PC-3 (cell line): ENCODE measurements at regions not wholly inside any gene's neighbourhood (a gene's known extent, or its start where the extent isn't known, plus 50 kb on each side); places are given as distances from the start of the nearest gene placed in this dataset.
A peak's percentile ranks its signal among the peaks of the same experiment; 100 is the strongest.
"Not testable (repeated sequence)": the region's sequence is repeated elsewhere in the genome, so short reads cannot be mapped to it uniquely, and the experiment has no call there.

Source experiments
- ATAC-seq: fragments of 200-7000 bp; cut with Tn5 transposase; 2 replicates; pipeline ENCODE4 v1.9.1; 2020; ENCODE audit warnings: mild to moderate bottlenecking, moderate library complexity
- BruUV-seq: library from RNA; stranded (reverse); fragments of 400-500 nt; replicated peaks from 2 replicates; lab custom pipeline; 2021; lab: Mats Ljungman, UMichigan
- CTCF ChIA-PET: fragments of 300-600 bp; sonication (Branson Sonifier 250); formaldehyde crosslinking; loops from one replicate; lab custom pipeline; 2022; ENCODE audit warnings: antibody characterized with exemption; lab: Charles Lee
- POLR2A ChIA-PET: fragments of 300-600 bp; sonication (Branson Sonifier 250); formaldehyde crosslinking; loops from one replicate; lab custom pipeline; 2022; ENCODE audit warnings: antibody characterized with exemption; ENCODE audit not compliant: unreplicated experiment; lab: Charles Lee
- DNase-seq: peaks from one replicate; pipeline ENCODE4 v3.0.0-alpha.2; 2015
- H2AFZ ChIP-seq: fragments of 300-600 bp; sonication (generic); 2 replicates; pipeline ENCODE4 v1.6.0; 2016; ENCODE audit warnings: antibody characterized with exemption, low read length
- H3F3A ChIP-seq: fragments of 300-600 bp; sonication (generic); one replicate; pipeline ENCODE4 v1.6.0; 2017; ENCODE audit warnings: antibody characterized with exemption, low read length, control low read depth, mild to moderate bottlenecking; ENCODE audit not compliant: unreplicated experiment
- H3K27ac ChIP-seq: fragments of 300-600 bp; sonication (generic); 2 replicates; pipeline ENCODE4 v1.5.1; 2016; ENCODE audit warnings: mild to moderate bottlenecking, low read length
- H3K27me3 ChIP-seq: fragments of 300-600 bp; sonication (generic); 2 replicates; pipeline ENCODE4 v1.6.1; 2016; ENCODE audit warnings: low read length, mixed read lengths
- H3K36me3 ChIP-seq: fragments of 300-600 bp; sonication (generic); 2 replicates; pipeline ENCODE4 v1.6.1; 2016; ENCODE audit warnings: low read depth, mixed run types, low read length, mixed read lengths
- H3K4me1 ChIP-seq: fragments of 300-600 bp; sonication (generic); 2 replicates; pipeline ENCODE4 v1.5.1; 2016; ENCODE audit warnings: low read length; ENCODE audit not compliant: insufficient read depth
- H3K4me2 ChIP-seq: fragments of 300-600 bp; sonication (generic); 2 replicates; pipeline ENCODE4 v1.6.0; 2016; ENCODE audit warnings: low read length
- H3K4me3 ChIP-seq: fragments of 300-600 bp; sonication (generic); 2 replicates; pipeline ENCODE4 v1.5.1; 2016; ENCODE audit warnings: mild to moderate bottlenecking, low read length, mixed read lengths
- H3K79me2 ChIP-seq: fragments of 300-600 bp; sonication (generic); 2 replicates; pipeline ENCODE4 v1.6.1; 2017; ENCODE audit warnings: low read length, mixed read lengths
- H3K9ac ChIP-seq: fragments of 300-600 bp; sonication (generic); 2 replicates; pipeline ENCODE4 v1.6.0; 2016; ENCODE audit warnings: mild to moderate bottlenecking, low read length
- H3K9me2 ChIP-seq: fragments of 300-600 bp; sonication (generic); replicated peaks from 2 replicates; pipeline ENCODE4 v1.6.1; 2016; ENCODE audit warnings: mixed run types, low read length, mixed read lengths
- H3K9me3 ChIP-seq: fragments of 300-600 bp; sonication (generic); 2 replicates; pipeline ENCODE4 v1.6.1; 2016; ENCODE audit warnings: low read length, mixed read lengths
- H4K20me1 ChIP-seq: fragments of 300-600 bp; sonication (generic); 2 replicates; pipeline ENCODE4 v1.6.1; 2016; ENCODE audit warnings: low read length, mixed read lengths
- CTCF ChIP-seq: fragments of 300-600 bp; sonication (generic); conservative IDR thresholded peaks from 2 replicates; pipeline ENCODE4 v1.5.1; 2017; ENCODE audit warnings: antibody characterized with exemption, low read depth, mild to moderate bottlenecking, low read length
- EZH2 ChIP-seq: fragments of 300-600 bp; sonication (generic); IDR thresholded peaks from one replicate; pipeline ENCODE4 v1.6.1; 2017; ENCODE audit warnings: antibody characterized with exemption, mild to moderate bottlenecking, low read length; ENCODE audit not compliant: unreplicated experiment
- EZH2phosphoT487 ChIP-seq: fragments of 300-600 bp; sonication (generic); IDR thresholded peaks from 2 replicates; pipeline ENCODE4 v1.6.1; 2018; ENCODE audit warnings: mild to moderate bottlenecking, antibody characterized with exemption, low read length, borderline replicate concordance
- intact Hi-C: fragments of 100-400 bp; cut with micrococcal nuclease; formaldehyde crosslinking; loops from 2 replicates; pipeline ENCODE4 v1.9.0; 2023

GRCh38 chr4:103385565-103385964 is 187.4 kb upstream of the CENPE start:
- H4K20me1 ChIP-seq, H2AFZ ChIP-seq, H3F3A ChIP-seq, intact Hi-C loops, H3K9me2 ChIP-seq, H3K79me2 ChIP-seq, CTCF ChIA-PET, H3K27ac ChIP-seq, H3K4me2 ChIP-seq, H3K4me1 ChIP-seq, H3K4me3 ChIP-seq, ATAC-seq, POLR2A ChIA-PET, DNase-seq, H3K27me3 ChIP-seq, BruUV-seq, H3K36me3 ChIP-seq, H3K9ac ChIP-seq, H3K9me3 ChIP-seq: not testable (repeated sequence)

GRCh38 chr4:103375278-103375677 is 177.1 kb upstream of the CENPE start:
- H3K9me3 ChIP-seq = no peaks in the 10 kb centered on the region
- H3K4me2 ChIP-seq = no peak overlapping the region
- H3K36me3 ChIP-seq = no peaks in the 10 kb centered on the region
- H3K4me3 ChIP-seq = no peak overlapping the region
- DNase-seq (peak; percentile 49), ATAC-seq (0 out of 2 replicates have a peak, but pooled peaks have one; percentile 31)
- ChIA-PET POLR2A (no interaction called here), CTCF (no interaction called here)
- TF ChIP-seq EZH2 = no peak
- TF ChIP-seq CTCF = no peak
- no peak for TF ChIP-seq EZH2phosphoT487
- no peaks in the 10 kb centered on the region for H3F3A ChIP-seq
- H3K27me3 ChIP-seq = no peaks in the 10 kb centered on the region
- H4K20me1 ChIP-seq = no peaks in the 10 kb centered on the region
- H3K79me2 ChIP-seq = no peaks in the 10 kb centered on the region
- H3K27ac ChIP-seq = no peak overlapping the region
- no TSS peak for BruUV-seq
- H3K9ac ChIP-seq = no peak overlapping the region
- H2AFZ ChIP-seq = no peak overlapping the region
- no peaks in the 10 kb centered on the region; the same call in 1 of the 2 replicates for H3K4me1 ChIP-seq
- H3K9me2 ChIP-seq = no peaks in the 10 kb centered on the region
- intact Hi-C loops = no loop called here

- BruUV-seq = no TSS peak
- H3K9me3 ChIP-seq = no peaks in the 10 kb centered on the region
- H3K27ac ChIP-seq = no peak overlapping the region
- no peaks in the 10 kb centered on the region for H3F3A ChIP-seq
- H3K4me1 ChIP-seq = no peaks in the 10 kb centered on the region; the same call in 1 of the 2 replicates
- no peak overlapping the region for H2AFZ ChIP-seq
- no peak overlapping the region for H3K9ac ChIP-seq
- no peak overlapping the region for H3K4me3 ChIP-seq
- H3K27me3 ChIP-seq = no peaks in the 10 kb centered on the region
- no peaks in the 10 kb centered on the region for H3K36me3 ChIP-seq
- no peak for DNase-seq
- no peaks in the 10 kb centered on the region for H3K9me2 ChIP-seq
- H4K20me1 ChIP-seq = no peaks in the 10 kb centered on the region
- no peaks in the 10 kb centered on the region for H3K79me2 ChIP-seq
- no peak overlapping the region for H3K4me2 ChIP-seq
- ChIA-PET POLR2A (no interaction called here), CTCF (no interaction called here)
- intact Hi-C loops = no loop called here
- TF ChIP-seq EZH2 = no peak
- TF ChIP-seq CTCF = no peak
- no peak for TF ChIP-seq EZH2phosphoT487
- ATAC-seq = no peak
Measured at GRCh38 chr4:103374758-103375157, 176.6 kb upstream of the CENPE start.
